ENCODE measurements at regions not wholly inside any gene's neighbourhood (a gene's known extent, or its start where the extent isn't known, plus 50 kb on each side); places are given as distances from the start of the nearest gene placed in this dataset.

DNA sequence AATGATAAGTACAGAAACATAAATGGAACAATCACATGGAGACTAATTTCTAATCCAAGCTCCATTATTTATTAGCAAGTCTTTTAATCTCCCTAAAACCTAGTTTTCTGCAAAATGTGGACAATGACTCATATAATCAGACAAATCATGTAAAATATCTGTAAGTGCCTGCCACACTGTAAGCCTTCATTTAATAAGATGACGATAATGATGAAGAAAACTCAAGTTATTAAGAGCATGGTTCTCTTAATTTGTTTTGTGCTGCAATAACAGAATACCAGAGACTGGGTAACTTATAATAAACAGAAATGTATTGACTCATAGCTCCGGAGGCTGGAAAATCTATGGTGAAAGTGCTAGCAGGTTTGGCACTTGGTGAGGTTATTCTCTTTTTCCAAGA, 535.3 kb upstream of the LRFN5 start:
- TF ChIP-seq EZH2 (IDR thresholded peaks at IDR 0.05; ENCODE audit: borderline replicate concordance, insufficient read depth, low read length, poor library complexity, severe bottlenecking) (no peak), POLR2AphosphoS5 (IDR thresholded peaks at IDR 0.05) (no peak)

All from neural cell (in vitro differentiated cells).